NCI-H510A treated with DMSO at 0.1 percent for 48 hours (cell line): ENCODE measurements at regions not wholly inside any gene's neighbourhood (a gene's known extent, or its start where the extent isn't known, plus 50 kb on each side); places are given as distances from the start of the nearest gene placed in this dataset.

Source experiments
- DNase-seq: peaks from one replicate; lab custom pipeline; 2025; lab: John Stamatoyannopoulos, UW

DNA sequence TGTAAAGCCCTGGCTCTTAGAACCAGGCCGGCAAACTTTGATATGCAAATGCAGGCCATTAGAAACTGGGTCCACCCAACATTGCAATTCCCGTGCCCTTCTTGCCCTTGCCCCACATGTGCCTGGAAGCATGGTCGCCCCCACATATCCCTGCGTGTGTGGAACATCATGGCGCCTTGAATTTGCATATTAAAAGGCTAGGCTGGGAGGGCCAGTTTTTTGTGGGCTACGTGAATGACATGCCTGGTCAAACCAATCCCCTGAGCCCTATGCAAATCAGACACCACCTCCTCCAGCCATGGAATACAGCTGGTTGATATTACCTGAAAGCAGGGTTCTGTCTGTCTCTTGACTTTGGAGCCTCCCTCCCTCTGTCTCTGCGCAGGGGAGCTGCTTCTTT, 58.7 kb upstream of the ARHGEF26 start:
- DNase-seq = no peak

DNA sequence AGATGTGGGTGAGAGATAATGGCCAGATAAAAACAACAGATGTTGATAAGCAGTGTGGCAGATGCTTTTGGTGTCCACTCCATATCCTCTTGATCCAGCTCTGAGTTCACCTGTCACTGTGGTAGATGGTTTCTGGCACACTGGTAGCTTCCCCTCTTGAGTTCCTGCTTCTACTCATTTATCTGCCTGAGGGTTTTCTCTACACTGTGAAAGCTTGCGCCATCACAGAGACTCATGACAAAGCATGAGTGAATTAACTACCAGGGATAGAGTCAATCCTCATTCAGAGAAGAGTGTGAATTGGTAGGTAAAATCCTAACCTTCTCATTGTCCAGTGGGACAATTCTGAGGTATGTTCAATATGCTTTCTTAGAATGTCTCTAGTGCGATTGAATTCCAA, 50.0 kb upstream of the ARHGEF26 start:
- DNase-seq = no peak
